Transverse colon (tissue), 1 donor: ENCODE measurements at regions not wholly inside any gene's neighbourhood (a gene's known extent, or its start where the extent isn't known, plus 50 kb on each side); places are given as distances from the start of the nearest gene placed in this dataset.

Experiments used
- EP300 ChIP-seq: sonication (generic); formaldehyde crosslinking; IDR thresholded peaks from one replicate; pipeline ENCODE4 v1.6.1; 2017; ENCODE audit warnings: antibody characterized with exemption, low read depth
- POLR2A ChIP-seq: fragments of 450-650 bp; IDR thresholded peaks from one replicate; pipeline ENCODE4 v1.6.1; 2016; ENCODE audit warnings: antibody characterized with exemption, mild to moderate bottlenecking, moderate library complexity

DNA sequence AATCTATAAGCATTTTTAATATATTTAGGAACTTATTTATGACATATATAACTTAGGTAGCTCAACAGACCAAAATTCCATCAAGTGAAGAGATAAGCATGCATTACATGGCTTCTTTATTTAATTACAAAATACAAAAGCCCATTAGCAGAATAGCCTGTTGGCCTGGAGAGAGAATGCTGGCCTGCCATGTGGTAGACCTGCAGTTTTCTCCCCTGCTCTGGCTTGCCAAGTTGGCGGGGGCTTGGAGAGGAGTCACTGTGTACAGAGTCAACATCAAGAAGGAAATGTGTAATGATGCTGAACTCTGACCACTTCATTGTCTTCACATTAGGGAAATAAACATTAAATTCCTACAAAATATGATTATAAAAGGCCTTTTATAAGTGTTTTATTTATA, 69.8 kb upstream of the CNTLN start:
- TF ChIP-seq POLR2A, result no peak
- TF ChIP-seq EP300, result no peak
